Testis (tissue), 2 donors: ENCODE measurements at regions not wholly inside any gene's neighbourhood (a gene's known extent, or its start where the extent isn't known, plus 50 kb on each side); places are given as distances from the start of the nearest gene placed in this dataset.

Experiments used
- DNase-seq: peaks from one replicate; pipeline ENCODE4 v3.0.0-alpha.2; 2019
- H3K27ac ChIP-seq, 2 donors: fragments of 200-600 bp; sonication (generic); one replicate each; pipeline ENCODE4 v1.5.1; 2019
- H3K27me3 ChIP-seq: fragments of 200-600 bp; sonication (generic); one replicate; pipeline ENCODE4 v1.5.1; 2019
- H3K36me3 ChIP-seq: fragments of 200-600 bp; sonication (generic); one replicate; pipeline ENCODE4 v1.5.1; 2017; ENCODE audit warnings: low read depth; ENCODE audit errors: missing control alignments
- H3K4me1 ChIP-seq: fragments of 200-600 bp; sonication (generic); one replicate; pipeline ENCODE4 v1.5.1; 2019
- H3K4me3 ChIP-seq, 2 donors: fragments of 200-600 bp; sonication (generic); one replicate each; pipeline ENCODE4 v1.5.1; 2017 to 2019
- H3K9me3 ChIP-seq: fragments of 200-600 bp; sonication (generic); one replicate; pipeline ENCODE4 v1.5.1; 2017
- POLR2A ChIP-seq: fragments of 450-650 bp; IDR thresholded peaks from one replicate; pipeline ENCODE4 v1.6.1; 2017; ENCODE audit warnings: antibody characterized with exemption, mild to moderate bottlenecking, moderate library complexity
- WGBS, 2 donors: methylation state at CpG; one replicate each; pipeline ENCODE4 v1.1.5; 2018; 5-methylcytosine and 5-hydroxymethylcytosine counted together
- intact Hi-C: fragments of 100-400 bp; cut with DNase I; formaldehyde crosslinking; loops from one replicate; pipeline ENCODE4 v1.15.1; 2023; ENCODE audit warnings: low total_unique reads
- TF ChIP-seq, protein P1 (sequence below), 3 experiments: fragments of 450-650 bp in 2 of 3; fragments of 200-600 bp in 1 of 3; sonication (generic) in 1 of 3; IDR thresholded peaks; one replicate each; pipeline ENCODE4 v1.5.1; 2016 to 2019; ENCODE audit warnings: antibody characterized with exemption in 3 of 3, mild to moderate bottlenecking in 2 of 3, moderate library complexity in 1 of 3

DNA sequence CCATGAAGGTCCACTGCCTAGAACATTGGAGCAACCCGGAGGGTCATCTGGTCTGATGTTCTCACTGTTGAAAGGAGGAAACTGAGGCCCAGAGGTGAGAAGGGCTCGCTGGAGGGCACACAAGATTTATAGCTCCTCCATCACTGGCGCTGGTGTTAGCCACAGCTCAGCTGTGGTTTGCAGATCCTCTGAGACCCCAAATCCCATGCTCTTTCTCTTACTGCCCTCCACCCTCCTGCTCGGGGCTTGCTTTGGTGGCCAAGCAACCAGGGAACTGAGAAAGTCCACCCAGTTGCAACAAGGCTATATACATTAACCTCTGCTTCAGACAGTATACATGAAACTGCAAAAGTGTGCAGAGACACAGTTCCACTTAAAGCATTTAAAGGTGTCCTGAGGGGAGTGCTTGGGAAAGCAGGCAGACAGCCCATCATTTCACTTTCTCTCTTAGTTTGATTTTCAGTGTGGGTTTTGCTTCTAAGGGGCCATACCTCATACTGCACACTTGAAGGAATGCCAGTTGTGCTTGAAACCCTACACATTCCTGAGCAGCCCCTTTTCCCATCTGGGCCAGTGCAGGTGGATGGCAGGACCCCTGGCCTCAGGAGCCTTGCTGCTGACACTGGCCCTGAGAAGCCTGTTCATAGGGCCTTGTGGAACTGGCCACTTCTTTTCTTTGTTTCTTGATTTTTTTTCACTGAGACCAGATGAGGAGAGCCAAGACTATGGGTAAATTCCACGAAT, 347.6 kb downstream of the CDC5L start:
- intact Hi-C loops = no loop called here
- no peak for TF ChIP-seq POLR2A
- TF ChIP-seq, protein P1, sequence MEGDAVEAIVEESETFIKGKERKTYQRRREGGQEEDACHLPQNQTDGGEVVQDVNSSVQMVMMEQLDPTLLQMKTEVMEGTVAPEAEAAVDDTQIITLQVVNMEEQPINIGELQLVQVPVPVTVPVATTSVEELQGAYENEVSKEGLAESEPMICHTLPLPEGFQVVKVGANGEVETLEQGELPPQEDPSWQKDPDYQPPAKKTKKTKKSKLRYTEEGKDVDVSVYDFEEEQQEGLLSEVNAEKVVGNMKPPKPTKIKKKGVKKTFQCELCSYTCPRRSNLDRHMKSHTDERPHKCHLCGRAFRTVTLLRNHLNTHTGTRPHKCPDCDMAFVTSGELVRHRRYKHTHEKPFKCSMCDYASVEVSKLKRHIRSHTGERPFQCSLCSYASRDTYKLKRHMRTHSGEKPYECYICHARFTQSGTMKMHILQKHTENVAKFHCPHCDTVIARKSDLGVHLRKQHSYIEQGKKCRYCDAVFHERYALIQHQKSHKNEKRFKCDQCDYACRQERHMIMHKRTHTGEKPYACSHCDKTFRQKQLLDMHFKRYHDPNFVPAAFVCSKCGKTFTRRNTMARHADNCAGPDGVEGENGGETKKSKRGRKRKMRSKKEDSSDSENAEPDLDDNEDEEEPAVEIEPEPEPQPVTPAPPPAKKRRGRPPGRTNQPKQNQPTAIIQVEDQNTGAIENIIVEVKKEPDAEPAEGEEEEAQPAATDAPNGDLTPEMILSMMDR (IDR thresholded peaks at IDR 0.05) = no peak
- Histone ChIP-seq H3K27ac (no peak overlapping the region), H3K36me3 (no peaks in the 10 kb centered on the region), H3K4me3 (no peak overlapping the region), H3K27me3 (no peaks in the 10 kb centered on the region), H3K4me1 (peaks cover 4% of the 10 kb centered on the region), H3K9me3 (no peaks in the 10 kb centered on the region)
- no peak for DNase-seq
- 86% methylated on average over 4 to 5 of the region's 5 CpGs for WGBS, 2 donors

DNA sequence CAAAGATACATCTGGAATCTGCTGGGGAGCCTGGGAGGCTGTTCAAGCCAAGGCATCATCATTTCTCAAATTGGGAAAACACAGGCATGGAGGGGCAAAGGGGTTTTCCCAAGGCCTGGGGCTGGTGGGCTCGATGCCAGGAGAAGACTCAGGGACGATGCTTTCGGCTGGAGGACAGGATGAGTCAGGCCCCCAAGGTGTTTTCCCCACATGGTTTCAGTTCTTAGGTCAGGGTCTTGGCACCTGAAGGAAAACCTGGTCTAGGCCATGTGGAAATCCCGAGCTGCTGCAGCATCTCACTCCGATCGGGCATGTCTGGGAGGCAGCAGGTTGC, 348.1 kb downstream of the CDC5L start:
- Histone ChIP-seq H3K4me3 (no peak overlapping the region), H3K4me1 (peaks cover 4% of the 10 kb centered on the region), H3K36me3 (no peaks in the 10 kb centered on the region), H3K27me3 (no peaks in the 10 kb centered on the region), H3K27ac (no peak overlapping the region), H3K9me3 (no peaks in the 10 kb centered on the region)
- TF ChIP-seq, protein P1 (IDR thresholded peaks at IDR 0.05) = no peak
- TF ChIP-seq POLR2A = no peak
- WGBS, 2 donors = 63 to 82% methylated on average over 6 of the region's 6 CpGs
- no peak for DNase-seq
- intact Hi-C loops = no loop called here

DNA sequence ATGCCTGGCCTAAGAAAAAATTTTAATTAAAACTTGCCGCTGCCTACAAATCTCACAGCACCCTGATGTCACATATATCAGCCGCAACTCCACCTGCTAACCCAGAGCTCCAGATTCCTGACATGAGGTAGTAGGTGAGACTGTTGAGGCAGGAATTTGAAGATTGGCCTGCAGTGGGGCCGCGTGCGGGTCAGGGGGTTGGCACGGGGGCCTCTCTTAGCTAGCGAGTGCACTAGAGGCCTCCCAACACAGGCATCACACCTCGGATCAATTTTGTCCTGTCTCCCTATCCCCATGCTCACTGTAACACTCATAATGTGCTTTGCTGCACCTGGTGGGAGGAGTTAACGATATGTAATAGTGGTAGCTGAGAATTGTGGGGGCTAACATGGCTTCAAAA, 349.8 kb downstream of the CDC5L start:
- Histone ChIP-seq H3K36me3 (no peaks in the 10 kb centered on the region), H3K27ac (no peak overlapping the region), H3K9me3 (no peaks in the 10 kb centered on the region), H3K4me1 (peaks cover 4% of the 10 kb centered on the region), H3K4me3 (no peak overlapping the region), H3K27me3 (no peaks in the 10 kb centered on the region)
- intact Hi-C loops = no loop called here
- TF ChIP-seq, protein P1 (IDR thresholded peaks at IDR 0.05) = no peak
- no peak for TF ChIP-seq POLR2A
- no peak for DNase-seq
- 94 to 95% methylated on average over 9 of the region's 9 CpGs for WGBS, 2 donors

DNA sequence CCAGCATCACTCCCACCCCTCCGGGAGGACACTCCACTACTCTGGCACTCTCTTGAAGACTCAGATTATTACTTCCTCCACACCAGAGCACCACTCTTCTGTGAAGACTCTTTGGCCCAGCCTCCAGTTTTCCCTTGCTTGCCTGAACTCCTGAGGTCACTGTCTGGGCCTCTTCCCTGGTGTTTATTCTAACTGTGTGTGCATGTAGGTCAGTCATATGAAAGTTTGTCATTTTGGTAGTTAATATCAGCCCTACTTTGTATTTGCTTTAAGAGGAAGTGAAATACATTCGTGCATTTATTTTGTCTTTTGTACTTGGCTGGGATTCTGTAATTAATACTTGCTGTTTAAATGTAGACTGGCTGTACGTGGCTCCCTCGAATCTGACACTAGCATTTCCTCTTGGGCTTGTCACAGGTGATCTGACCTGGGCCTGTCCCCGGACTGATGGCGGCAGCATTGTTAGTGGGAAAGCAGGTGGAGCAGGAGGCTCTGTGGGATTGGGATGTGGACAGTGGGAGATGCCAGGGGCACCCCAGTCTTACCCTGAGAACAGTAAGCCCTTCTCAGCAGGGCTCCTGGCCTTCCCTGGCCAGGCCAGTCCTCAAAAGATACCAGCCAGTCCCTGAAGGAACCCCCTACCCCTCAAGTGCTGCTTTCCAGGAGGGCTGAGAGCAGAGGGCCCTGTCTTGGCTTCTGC, 350.5 kb downstream of the CDC5L start:
- H3K36me3 ChIP-seq = no peaks in the 10 kb centered on the region
- H3K27ac ChIP-seq = no peak overlapping the region
- intact Hi-C loops = no loop called here
- TF ChIP-seq POLR2A = no peak
- TF ChIP-seq, protein P1 (IDR thresholded peaks at IDR 0.05) = no peak
- H3K4me1 ChIP-seq = peaks cover 4% of the 10 kb centered on the region
- no peaks in the 10 kb centered on the region for H3K9me3 ChIP-seq
- WGBS, 2 donors = 69 to 82% methylated on average over 6 of the region's 6 CpGs
- no peaks in the 10 kb centered on the region for H3K27me3 ChIP-seq
- H3K4me3 ChIP-seq = no peak overlapping the region
- DNase-seq = no peak
